ENCODE measurements at regions not wholly inside any gene's neighbourhood (a gene's known extent, or its start where the extent isn't known, plus 50 kb on each side); places are given as distances from the start of the nearest gene placed in this dataset.

DNA sequence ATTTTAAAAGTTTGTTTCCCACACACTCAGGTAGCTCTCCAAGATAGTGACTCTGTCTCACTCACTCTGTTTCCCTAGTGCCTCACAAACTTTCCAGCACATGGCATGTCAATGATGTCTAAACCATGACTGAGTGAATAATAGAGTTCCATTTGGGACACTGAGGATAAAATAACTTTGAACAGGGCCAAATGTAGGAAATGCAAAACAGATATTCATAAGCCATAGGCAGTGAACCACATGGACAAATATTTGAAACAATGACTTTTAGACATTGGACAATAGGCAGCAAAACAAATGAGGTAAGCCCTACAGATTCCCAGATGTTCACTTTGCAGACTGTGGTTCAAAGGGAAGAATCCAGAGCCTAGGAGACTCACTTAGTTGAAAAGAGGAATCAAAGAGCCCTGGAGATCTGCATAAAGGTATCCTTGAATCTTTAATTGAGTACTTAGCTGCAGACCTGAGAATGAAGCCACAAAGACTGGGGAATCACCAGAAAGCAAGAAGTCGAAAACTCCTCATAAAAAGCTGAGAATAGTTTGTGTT lies 173.3 kb downstream of the FAM76B start:
- no peak for TF ChIP-seq FOXP2 (optimal IDR thresholded peaks at IDR 0.05; ENCODE audit: borderline replicate concordance, extremely low read depth, extremely low read length, insufficient read depth)
- TF ChIP-seq, protein P1, sequence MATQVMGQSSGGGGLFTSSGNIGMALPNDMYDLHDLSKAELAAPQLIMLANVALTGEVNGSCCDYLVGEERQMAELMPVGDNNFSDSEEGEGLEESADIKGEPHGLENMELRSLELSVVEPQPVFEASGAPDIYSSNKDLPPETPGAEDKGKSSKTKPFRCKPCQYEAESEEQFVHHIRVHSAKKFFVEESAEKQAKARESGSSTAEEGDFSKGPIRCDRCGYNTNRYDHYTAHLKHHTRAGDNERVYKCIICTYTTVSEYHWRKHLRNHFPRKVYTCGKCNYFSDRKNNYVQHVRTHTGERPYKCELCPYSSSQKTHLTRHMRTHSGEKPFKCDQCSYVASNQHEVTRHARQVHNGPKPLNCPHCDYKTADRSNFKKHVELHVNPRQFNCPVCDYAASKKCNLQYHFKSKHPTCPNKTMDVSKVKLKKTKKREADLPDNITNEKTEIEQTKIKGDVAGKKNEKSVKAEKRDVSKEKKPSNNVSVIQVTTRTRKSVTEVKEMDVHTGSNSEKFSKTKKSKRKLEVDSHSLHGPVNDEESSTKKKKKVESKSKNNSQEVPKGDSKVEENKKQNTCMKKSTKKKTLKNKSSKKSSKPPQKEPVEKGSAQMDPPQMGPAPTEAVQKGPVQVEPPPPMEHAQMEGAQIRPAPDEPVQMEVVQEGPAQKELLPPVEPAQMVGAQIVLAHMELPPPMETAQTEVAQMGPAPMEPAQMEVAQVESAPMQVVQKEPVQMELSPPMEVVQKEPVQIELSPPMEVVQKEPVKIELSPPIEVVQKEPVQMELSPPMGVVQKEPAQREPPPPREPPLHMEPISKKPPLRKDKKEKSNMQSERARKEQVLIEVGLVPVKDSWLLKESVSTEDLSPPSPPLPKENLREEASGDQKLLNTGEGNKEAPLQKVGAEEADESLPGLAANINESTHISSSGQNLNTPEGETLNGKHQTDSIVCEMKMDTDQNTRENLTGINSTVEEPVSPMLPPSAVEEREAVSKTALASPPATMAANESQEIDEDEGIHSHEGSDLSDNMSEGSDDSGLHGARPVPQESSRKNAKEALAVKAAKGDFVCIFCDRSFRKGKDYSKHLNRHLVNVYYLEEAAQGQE (IDR thresholded peaks at IDR 0.05; ENCODE audit: insufficient read depth in 1 of 2, low read depth in 2 of 2, low read length in 2 of 2): no peak

DNA sequence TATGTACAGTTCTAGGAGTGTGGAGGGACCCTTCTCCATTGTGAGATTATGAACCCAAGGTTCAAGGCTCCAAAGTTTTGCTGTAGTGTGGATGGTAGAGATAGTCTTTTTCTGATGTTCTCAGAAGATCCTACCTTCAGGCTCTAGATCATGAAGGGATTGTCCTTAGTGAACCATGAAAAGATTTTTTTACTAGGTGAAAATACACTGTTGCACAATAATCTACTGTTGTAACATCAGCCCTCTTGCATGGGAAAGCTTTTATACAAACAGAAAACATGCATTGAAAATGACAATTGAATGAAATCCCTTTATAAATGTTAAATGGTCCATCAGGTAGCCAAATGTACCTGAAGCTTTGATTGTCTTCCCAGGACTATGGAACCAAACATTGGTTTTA lies 177.8 kb downstream of the FAM76B start:
- no peak for TF ChIP-seq POLR2AphosphoS5 (IDR thresholded peaks at IDR 0.05; ENCODE audit: low read depth, low read length)
- TF ChIP-seq, protein P1 (IDR thresholded peaks at IDR 0.05; ENCODE audit: insufficient read depth in 1 of 2, low read depth in 2 of 2, low read length in 2 of 2): no peak
- no peak for TF ChIP-seq TAF1 (IDR thresholded peaks at IDR 0.05; ENCODE audit: borderline replicate concordance, insufficient read depth, low read length)
- no peak for TF ChIP-seq SIN3A (IDR thresholded peaks at IDR 0.05; ENCODE audit: borderline replicate concordance, insufficient read depth, low read length)
- TF ChIP-seq FOXP2 (optimal IDR thresholded peaks at IDR 0.05; ENCODE audit: borderline replicate concordance, extremely low read depth, extremely low read length, insufficient read depth): no peak

DNA sequence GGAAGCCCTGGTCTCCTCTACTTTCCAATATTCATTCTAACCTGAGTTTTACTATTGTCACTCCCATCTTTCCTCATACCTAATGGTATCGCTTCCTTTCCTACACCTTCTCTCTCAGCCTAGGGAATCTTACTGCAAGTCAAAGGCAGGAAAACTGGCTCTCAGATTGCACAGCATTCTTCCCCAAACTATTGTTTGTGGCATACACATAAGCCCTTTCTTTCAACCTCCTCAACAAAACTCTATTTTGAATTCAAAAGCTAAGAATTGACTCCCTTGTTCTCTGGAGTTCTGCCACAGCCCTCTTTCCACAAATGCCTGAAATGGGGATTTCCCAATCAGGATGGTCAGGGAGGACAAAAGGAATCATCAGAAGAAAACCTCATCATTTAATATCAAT lies 181.5 kb downstream of the FAM76B start:
- TF ChIP-seq SIN3A (IDR thresholded peaks at IDR 0.05; ENCODE audit: borderline replicate concordance, insufficient read depth, low read length): no peak
- TF ChIP-seq, protein P1 (IDR thresholded peaks at IDR 0.05; ENCODE audit: insufficient read depth in 1 of 2, low read depth in 2 of 2, low read length in 2 of 2): no peak
- TF ChIP-seq FOXP2 (optimal IDR thresholded peaks at IDR 0.05; ENCODE audit: borderline replicate concordance, extremely low read depth, extremely low read length, insufficient read depth): no peak
- TF ChIP-seq TAF1 (IDR thresholded peaks at IDR 0.05; ENCODE audit: borderline replicate concordance, insufficient read depth, low read length): no peak
- TF ChIP-seq POLR2AphosphoS5 (IDR thresholded peaks at IDR 0.05; ENCODE audit: low read depth, low read length): no peak

DNA sequence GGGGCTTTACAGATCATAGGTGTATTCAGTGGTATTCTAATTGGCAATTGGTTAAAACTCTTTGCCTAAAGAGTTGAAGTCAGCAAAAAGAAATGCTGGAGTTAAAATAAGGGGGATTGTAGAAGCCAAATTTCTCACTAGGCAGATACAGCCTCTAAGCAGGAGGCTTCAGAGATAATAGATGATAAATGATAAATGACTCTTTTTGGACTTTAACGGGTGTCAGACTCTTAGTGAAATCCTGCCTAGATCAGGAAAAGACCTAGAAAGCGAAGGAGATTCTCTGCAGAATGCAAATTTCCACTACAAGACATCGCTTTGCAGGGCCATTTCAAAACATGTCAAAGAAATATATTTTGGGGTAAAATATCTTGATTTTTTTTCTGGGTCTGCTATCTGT lies 182.8 kb downstream of the FAM76B start:
- no peak for TF ChIP-seq TAF1 (IDR thresholded peaks at IDR 0.05; ENCODE audit: borderline replicate concordance, insufficient read depth, low read length)

DNA sequence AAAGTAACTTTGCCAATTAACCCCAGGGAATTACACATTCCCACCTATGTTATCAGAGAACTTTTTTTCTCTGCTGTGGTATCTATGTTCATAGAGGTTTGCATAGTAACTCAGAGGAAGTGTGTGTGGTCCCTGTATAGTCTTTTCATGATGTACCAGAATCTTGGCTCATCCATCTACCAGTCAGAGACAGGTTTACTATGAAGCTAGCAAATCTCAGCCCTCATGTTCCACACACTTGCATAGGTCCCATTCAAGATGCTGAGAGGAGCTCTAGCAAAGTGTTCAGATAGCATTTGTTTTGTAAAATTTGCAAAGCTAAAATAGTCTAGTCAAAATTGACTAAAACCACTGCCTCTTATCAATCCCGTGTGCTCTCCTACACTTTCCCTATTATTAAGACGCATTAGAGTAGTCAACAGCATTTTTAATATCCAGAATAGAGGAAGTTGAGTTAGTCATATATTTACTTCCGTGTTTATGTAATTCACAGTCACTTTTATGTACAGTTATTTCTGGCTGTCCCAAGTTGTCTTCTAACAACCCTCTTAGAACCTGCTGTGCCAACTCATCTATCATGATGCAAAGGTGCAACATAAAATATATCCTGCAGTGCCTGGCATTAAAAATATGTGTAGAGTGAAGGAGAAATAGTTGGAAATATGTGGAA lies 184.2 kb downstream of the FAM76B start:
- TF ChIP-seq POLR2AphosphoS5 (IDR thresholded peaks at IDR 0.05; ENCODE audit: low read depth, low read length) (no peak), TAF1 (IDR thresholded peaks at IDR 0.05; ENCODE audit: borderline replicate concordance, insufficient read depth, low read length) (no peak), SIN3A (IDR thresholded peaks at IDR 0.05; ENCODE audit: borderline replicate concordance, insufficient read depth, low read length) (no peak), FOXP2 (optimal IDR thresholded peaks at IDR 0.05; ENCODE audit: borderline replicate concordance, extremely low read depth, extremely low read length, insufficient read depth) (no peak)
- TF ChIP-seq, protein P1 (IDR thresholded peaks at IDR 0.05; ENCODE audit: insufficient read depth in 1 of 2, low read depth in 2 of 2, low read length in 2 of 2): no peak
